AG09309 (cell line): ENCODE measurements at regions not wholly inside any gene's neighbourhood (a gene's known extent, or its start where the extent isn't known, plus 50 kb on each side); places are given as distances from the start of the nearest gene placed in this dataset.

Source experiments
- DNase-seq: peaks from one replicate; pipeline ENCODE4 v3.0.0-alpha.2; 2010; ENCODE audit warnings: low read depth
- H3K4me3 ChIP-seq: 2 replicates; pipeline ENCODE4 v1.5.1; 2011; ENCODE audit warnings: mild to moderate bottlenecking, low read depth, low read length, moderate library complexity; ENCODE audit not compliant: control insufficient read depth
- TF ChIP-seq, protein P1 (sequence below): IDR thresholded peaks from 2 replicates; pipeline ENCODE4 v1.5.1; 2011; ENCODE audit warnings: mild to moderate bottlenecking, low read depth, low read length, inconsistent platforms; ENCODE audit not compliant: insufficient read depth, control insufficient read depth; ENCODE audit errors: missing control alignments

DNA sequence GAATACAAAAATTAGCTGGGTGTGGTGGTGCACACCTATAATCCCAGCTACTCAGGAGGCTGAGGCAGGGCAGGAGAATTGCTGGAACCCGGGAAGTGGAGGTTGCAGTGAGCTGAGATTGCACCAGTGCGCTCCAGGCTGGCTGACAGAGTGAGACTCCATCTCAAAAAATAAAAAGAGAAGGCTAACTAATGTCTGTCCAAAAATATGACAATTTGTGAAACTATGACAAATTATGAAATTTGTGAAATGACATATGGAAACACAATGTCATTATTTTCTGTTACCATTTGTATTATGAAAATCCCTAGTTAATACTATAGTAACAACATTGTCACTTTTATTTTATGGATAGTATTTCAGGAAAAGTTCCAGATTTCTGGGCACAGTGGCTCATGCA lies 1306.3 kb upstream of the EPHA6 start:
- no peak for DNase-seq
- TF ChIP-seq, protein P1, sequence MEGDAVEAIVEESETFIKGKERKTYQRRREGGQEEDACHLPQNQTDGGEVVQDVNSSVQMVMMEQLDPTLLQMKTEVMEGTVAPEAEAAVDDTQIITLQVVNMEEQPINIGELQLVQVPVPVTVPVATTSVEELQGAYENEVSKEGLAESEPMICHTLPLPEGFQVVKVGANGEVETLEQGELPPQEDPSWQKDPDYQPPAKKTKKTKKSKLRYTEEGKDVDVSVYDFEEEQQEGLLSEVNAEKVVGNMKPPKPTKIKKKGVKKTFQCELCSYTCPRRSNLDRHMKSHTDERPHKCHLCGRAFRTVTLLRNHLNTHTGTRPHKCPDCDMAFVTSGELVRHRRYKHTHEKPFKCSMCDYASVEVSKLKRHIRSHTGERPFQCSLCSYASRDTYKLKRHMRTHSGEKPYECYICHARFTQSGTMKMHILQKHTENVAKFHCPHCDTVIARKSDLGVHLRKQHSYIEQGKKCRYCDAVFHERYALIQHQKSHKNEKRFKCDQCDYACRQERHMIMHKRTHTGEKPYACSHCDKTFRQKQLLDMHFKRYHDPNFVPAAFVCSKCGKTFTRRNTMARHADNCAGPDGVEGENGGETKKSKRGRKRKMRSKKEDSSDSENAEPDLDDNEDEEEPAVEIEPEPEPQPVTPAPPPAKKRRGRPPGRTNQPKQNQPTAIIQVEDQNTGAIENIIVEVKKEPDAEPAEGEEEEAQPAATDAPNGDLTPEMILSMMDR: no peak
- H3K4me3 ChIP-seq: no peak overlapping the region

DNA sequence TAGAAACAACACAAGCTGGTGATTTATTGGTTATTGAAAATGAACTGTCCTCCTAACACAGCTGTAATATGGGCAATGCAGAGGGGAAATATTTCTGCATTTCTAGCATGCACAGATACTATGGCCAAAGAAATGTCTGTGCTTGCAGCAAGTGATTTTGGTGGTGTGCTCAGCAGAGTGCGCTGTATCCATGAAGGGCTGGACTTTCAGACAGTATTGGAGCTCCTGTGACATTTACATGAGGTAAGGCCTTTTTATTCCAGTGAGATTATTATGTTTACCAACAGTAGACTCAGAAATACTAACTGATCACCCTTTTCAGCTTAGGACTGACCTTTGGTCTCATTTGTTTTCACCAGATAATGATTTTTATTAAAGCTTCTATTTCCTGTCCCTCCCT lies 1302.6 kb upstream of the EPHA6 start:
- H3K4me3 ChIP-seq: no peak overlapping the region
- TF ChIP-seq, protein P1: no peak
- no peak for DNase-seq

DNA sequence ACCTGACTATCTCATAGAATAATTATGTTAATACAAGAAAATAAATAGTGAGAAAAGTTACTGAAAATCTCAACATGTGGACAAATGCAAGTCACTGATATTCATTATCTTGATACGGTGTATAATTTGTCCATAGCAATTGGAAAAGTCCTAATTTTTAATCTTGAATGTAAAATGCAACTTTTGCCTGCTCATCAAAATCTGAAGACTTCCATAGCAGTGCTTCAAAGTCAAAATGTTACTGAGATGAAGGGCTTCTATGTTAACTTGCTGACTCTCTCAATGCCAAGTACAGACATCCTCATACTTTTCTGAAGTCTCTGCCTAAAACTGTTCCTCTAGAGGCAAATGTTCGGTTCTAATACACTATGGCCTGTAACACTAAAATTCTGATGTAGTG lies 1300.1 kb upstream of the EPHA6 start:
- H3K4me3 ChIP-seq: no peak overlapping the region
- no peak for DNase-seq
- TF ChIP-seq, protein P1: no peak

DNA sequence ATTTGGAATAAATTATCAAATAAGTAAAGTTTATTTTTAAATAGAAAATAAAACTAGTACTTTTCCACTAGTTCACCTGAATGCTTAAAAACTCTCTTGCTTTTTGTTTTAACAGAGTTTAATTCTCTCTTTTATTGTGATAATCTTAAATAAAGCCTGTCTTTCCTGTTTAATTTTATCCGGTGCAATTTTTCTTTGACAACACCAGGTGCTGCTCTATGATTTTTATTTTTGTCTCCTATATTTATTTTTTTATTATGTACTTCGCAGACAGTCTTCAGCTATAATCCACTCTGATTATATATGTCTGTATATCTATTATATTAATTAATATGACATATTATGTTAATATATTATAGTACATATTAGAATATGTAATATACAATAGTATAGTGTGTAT lies 1293.0 kb upstream of the EPHA6 start:
- TF ChIP-seq, protein P1: no peak
- no peak overlapping the region for H3K4me3 ChIP-seq
- no peak for DNase-seq

DNA sequence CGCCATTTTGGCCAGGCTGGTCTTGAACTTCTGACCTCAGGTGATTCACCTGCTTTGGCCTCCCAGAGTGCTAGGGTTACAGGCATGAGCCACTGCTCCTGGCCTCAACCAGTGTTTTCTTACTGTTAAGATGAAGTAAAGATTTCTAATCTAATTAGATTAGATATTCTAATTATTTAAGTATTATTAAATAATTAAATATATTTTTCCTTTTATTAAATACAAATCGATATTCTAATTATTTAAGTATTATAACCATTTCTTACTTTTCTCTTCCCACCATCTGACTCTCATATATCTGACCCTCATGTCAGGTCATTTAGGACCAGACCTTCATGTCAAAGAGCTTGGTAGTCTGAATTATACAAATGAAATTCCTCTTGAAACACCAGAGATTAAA lies 1291.9 kb upstream of the EPHA6 start:
- TF ChIP-seq, protein P1: no peak
- H3K4me3 ChIP-seq: no peak overlapping the region
- DNase-seq: no peak

DNA sequence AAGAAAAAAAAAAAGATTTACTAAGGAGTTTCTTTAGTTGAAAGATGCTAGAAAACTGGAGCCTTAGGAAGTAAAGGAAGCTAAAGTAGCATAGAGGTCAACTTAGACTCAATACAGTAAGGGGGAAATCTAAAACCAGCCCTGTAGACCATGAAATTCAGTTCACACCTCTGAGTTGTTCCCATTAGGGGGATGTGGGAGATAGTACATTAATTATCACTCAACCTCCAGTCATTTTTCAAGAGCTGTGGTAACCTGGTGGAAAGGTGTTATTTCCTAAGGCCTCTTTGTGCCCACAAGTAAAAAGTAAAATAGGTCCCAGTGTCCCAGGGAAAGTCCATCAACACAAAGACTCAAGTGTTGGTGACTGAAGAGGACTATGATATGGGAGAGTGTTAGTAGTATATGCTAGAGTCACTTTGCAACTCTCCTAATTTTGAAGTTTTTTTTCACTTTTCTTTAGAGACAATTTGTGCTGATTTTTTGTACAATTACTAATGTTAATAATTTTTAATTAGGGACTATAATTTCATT lies 1274.4 kb upstream of the EPHA6 start:
- TF ChIP-seq, protein P1: no peak
- no peak for DNase-seq
- H3K4me3 ChIP-seq: no peak overlapping the region

DNA sequence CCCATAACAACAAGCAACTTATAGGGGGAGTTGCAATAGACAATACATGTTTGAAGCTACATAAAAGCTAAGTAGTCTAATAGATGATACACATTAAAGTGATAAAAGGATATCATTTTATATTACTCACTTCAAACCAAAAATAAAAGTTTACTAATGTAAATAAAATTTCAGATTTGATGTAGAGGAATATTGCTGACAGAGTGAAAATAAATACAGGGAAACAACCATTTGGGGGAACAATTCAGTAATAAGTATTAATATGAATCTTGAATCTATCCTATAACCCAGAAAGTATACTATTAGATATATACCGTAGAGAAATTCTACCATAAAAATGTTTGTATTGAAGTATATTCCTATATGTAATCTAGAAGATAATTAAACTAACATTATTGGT lies 1248.9 kb upstream of the EPHA6 start:
- no peak overlapping the region for H3K4me3 ChIP-seq
- TF ChIP-seq, protein P1: no peak
- DNase-seq: no peak
